ENCODE measurements at regions not wholly inside any gene's neighbourhood (a gene's known extent, or its start where the extent isn't known, plus 50 kb on each side); places are given as distances from the start of the nearest gene placed in this dataset.
"Not testable (repeated sequence)": the region's sequence is repeated elsewhere in the genome, so short reads cannot be mapped to it uniquely, and the experiment has no call there.

DNA sequence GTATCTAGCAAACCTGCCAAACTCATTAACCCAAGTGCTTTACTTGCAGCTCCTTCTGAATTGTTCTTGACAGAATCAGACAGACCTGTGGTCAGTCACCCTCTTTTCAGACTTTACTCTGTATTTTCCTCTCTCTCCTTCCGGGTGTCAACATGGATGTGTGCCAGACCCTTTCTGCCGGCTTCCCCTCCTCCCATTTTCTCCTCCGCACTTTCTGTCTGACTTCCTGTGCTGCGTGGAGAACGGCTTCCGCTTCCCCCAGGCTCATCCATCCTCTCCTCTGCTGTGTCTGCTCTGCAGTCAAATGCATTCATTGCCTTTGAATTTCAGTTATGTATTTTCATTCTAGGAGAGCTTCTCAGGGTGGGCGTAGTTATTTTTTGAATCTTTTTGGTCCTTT is 53.3 kb upstream of the LRPAP1 start:
- CTCF ChIA-PET = interaction anchor here (0.6 kb wide), 1 partner anchor 229 kb away, joined by 3 read pairs; no protein-coding TSS in a partner anchor
- intact Hi-C loops (cut with micrococcal nuclease); H3K27me3 Mint-ChIP-seq (ENCODE audit: low read depth); H3K9me3 Mint-ChIP-seq; H3K36me3 Mint-ChIP-seq (ENCODE audit: low read depth); DNase-seq; H3K27ac Mint-ChIP-seq; H3K4me1 Mint-ChIP-seq (ENCODE audit: low read depth); H3K4me3 Mint-ChIP-seq: not testable (repeated sequence)

DNA sequence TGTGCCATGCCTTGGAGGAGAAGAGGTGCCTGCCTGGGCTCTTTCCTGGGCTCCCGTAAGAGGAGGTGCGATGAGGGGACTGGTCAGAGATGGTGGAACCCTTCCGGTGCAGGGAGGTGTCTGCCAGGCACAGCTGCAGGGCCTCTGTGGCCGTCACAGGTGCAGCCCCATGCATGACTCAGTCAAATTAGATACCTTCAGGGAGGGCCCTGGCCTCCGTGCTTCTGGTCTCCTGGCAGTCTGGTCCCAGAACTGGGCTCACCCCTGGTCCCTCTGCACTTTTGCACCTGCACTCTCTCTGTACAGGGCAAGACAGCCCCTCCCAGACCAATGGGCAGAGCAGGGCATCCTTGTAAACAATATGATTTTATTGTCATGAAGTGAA is 49.9 kb upstream of the LRPAP1 start:
- Mint-ChIP-seq H3K36me3 (ENCODE audit: low read depth) (no peaks in the 10 kb centered on the region), H3K27ac (no peak overlapping the region), H3K4me1 (ENCODE audit: low read depth) (no peaks in the 10 kb centered on the region), H3K27me3 (ENCODE audit: low read depth) (peaks cover 12% of the 10 kb centered on the region), H3K9me3 (no peaks in the 10 kb centered on the region), H3K4me3 (no peak overlapping the region)
- intact Hi-C loops (cut with micrococcal nuclease) = no loop called here
- no peak for DNase-seq
- CTCF ChIA-PET = no interaction called here

All from activated naive CD4-positive, alpha-beta T cell treated with anti-CD3 and anti-CD28 coated beads for 36 hours (primary cell).